Left ventricle myocardium inferior (tissue), 1 donor: ENCODE measurements at regions not wholly inside any gene's neighbourhood (a gene's known extent, or its start where the extent isn't known, plus 50 kb on each side); places are given as distances from the start of the nearest gene placed in this dataset.

Experiments used
- DNase-seq: peaks from one replicate; pipeline ENCODE4 v3.0.0-alpha.2; 2020
- H3K27ac ChIP-seq: fragments of 200-600 bp; replicated peaks from 2 replicates; pipeline ENCODE4 v1.8.0; 2021
- H3K27me3 ChIP-seq: fragments of 200-600 bp; 2 replicates; pipeline ENCODE4 v1.8.0; 2021; ENCODE audit warnings: low read depth
- H3K36me3 ChIP-seq: fragments of 200-600 bp; 2 replicates; pipeline ENCODE4 v1.8.0; 2021
- H3K4me1 ChIP-seq: fragments of 200-600 bp; 2 replicates; pipeline ENCODE4 v1.8.0; 2021
- H3K4me3 ChIP-seq: fragments of 200-600 bp; 2 replicates; pipeline ENCODE4 v1.8.0; 2021; ENCODE audit warnings: mild to moderate bottlenecking, moderate library complexity
- H3K9me3 ChIP-seq: fragments of 200-600 bp; replicated peaks from 2 replicates; pipeline ENCODE4 v1.8.0; 2021
- CTCF ChIP-seq: fragments of 200-600 bp; IDR thresholded peaks from 2 replicates; pipeline ENCODE4 v1.8.0; 2021; ENCODE audit warnings: antibody characterized with exemption, mild to moderate bottlenecking, borderline replicate concordance
- intact Hi-C: fragments of 100-400 bp; cut with micrococcal nuclease; formaldehyde crosslinking; loops from one replicate; pipeline ENCODE4 v1.11.0; 2022
- donor health status: DM: no; HTN: yes; CAD: no; lungs with severe emphysema.

GRCh38 chr1:39089931-39090521, 63.9 kb downstream of the NDUFS5 start:
- Histone ChIP-seq H3K4me1 (peaks cover 30% of the 10 kb centered on the region), H3K36me3 (no peaks in the 10 kb centered on the region), H3K27me3 (no peaks in the 10 kb centered on the region), H3K27ac (peak overlapping the region; percentile 36), H3K9me3 (no peaks in the 10 kb centered on the region), H3K4me3 (no peak overlapping the region)
- intact Hi-C loops, result no loop called here
- DNase-seq, result no peak
- TF ChIP-seq CTCF, result no peak

DNA sequence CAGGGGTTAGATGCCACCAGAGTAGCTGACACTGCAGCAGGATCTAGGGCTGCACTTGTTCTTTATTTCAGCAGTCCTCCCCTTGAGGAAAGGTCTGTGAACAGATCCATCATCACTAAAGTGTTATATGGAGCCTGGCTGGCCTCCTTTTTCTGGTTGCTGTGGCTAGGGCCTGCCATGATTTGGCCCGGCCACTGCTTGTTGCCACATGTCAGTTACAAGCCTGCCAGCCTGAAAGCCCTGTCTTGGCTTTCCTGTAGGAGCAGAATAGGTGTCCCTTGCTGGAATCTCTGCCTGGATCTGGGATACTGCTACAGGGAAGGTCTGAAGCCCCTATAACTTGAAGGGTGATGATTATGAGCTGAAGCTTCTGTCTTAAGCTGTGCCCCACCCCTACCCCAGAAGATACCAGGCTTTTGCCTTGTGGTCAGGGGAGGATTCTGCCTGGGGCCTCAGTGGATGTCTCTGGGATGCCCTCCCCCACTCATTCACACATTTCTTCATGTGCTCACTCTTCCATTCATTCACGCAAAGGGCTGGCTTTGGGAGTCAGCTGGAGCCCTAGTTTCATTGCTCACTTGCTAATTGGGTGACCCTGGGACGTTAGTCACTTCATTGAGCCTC, 64.7 kb downstream of the NDUFS5 start:
- peaks cover 29% of the 10 kb centered on the region for H3K4me1 ChIP-seq
- H3K4me3 ChIP-seq, result no peak overlapping the region
- no peaks in the 10 kb centered on the region for H3K9me3 ChIP-seq
- H3K27me3 ChIP-seq, result no peaks in the 10 kb centered on the region
- DNase-seq, result no peak
- H3K27ac ChIP-seq, result peak overlapping the region; percentile 36
- no peak for TF ChIP-seq CTCF
- H3K36me3 ChIP-seq, result no peaks in the 10 kb centered on the region
- intact Hi-C loops, result no loop called here

GRCh38 chr1:39091845-39092645, 65.9 kb downstream of the NDUFS5 start:
- Histone ChIP-seq H3K27ac (no peak overlapping the region), H3K9me3 (no peaks in the 10 kb centered on the region), H3K36me3 (no peaks in the 10 kb centered on the region), H3K4me3 (no peak overlapping the region), H3K27me3 (no peaks in the 10 kb centered on the region), H3K4me1 (peaks cover 17% of the 10 kb centered on the region)
- DNase-seq, result peak; percentile 53
- intact Hi-C loops, result no loop called here
- TF ChIP-seq CTCF, result peak; percentile 58

DNA sequence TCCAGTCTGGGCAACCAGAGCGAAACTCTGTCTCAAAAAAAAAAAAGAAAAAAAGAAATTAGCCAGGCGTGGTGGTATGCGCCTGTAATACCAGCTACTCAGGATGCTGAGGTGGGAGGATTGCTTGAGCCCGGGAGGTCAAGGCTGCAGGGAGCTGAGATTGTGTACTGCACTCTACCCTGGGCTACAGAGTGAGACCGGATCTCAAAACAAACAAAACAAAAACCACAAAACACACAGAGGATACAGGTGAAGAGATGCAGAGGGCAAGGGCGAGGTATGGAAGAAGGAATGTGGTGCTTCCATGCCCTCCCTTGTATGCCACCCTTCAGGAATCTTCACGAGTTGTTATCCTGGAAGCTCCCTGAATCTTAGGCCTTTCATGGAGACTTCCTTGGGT, 68.5 kb downstream of the NDUFS5 start:
- Histone ChIP-seq H3K27me3 (no peaks in the 10 kb centered on the region), H3K4me1 (peaks cover 17% of the 10 kb centered on the region), H3K9me3 (no peaks in the 10 kb centered on the region), H3K36me3 (no peaks in the 10 kb centered on the region), H3K27ac (no peak overlapping the region), H3K4me3 (no peak overlapping the region)
- intact Hi-C loops, result no loop called here
- TF ChIP-seq CTCF, result no peak
- DNase-seq, result no peak

GRCh38 chr1:39098546-39099250, 72.5 kb downstream of the NDUFS5 start:
- intact Hi-C loops, result no loop called here
- peak; percentile 42 for DNase-seq
- no peaks in the 10 kb centered on the region for H3K9me3 ChIP-seq

More at GRCh38 chr1:39098546-39099250, 72.5 kb downstream of the NDUFS5 start:
- no peak overlapping the region for H3K4me3 ChIP-seq
- peaks cover 20% of the 10 kb centered on the region for H3K4me1 ChIP-seq
- peak; percentile 80 for TF ChIP-seq CTCF
- no peaks in the 10 kb centered on the region for H3K27me3 ChIP-seq
- no peaks in the 10 kb centered on the region for H3K36me3 ChIP-seq
- H3K27ac ChIP-seq, result no peak overlapping the region
